Upper lobe of left lung (tissue), 4 donors: ENCODE measurements at regions not wholly inside any gene's neighbourhood (a gene's known extent, or its start where the extent isn't known, plus 50 kb on each side); places are given as distances from the start of the nearest gene placed in this dataset.

Experiments
- EP300 ChIP-seq, 4 donors: sonication (generic); formaldehyde crosslinking; IDR thresholded peaks; one replicate each; pipeline ENCODE4 v1.5.1; 2017; ENCODE audit warnings: antibody characterized with exemption in 4 of 4, control low read depth in 2 of 4
- POLR2A ChIP-seq, 4 donors: fragments of 450-650 bp; IDR thresholded peaks; one replicate each; pipeline ENCODE4 v1.5.1; 2016 to 2017; ENCODE audit warnings: antibody characterized with exemption in 4 of 4, mild to moderate bottlenecking in 2 of 4
- POLR2AphosphoS5 ChIP-seq, 2 donors: sonication (generic); formaldehyde crosslinking; IDR thresholded peaks; one replicate each; pipeline ENCODE4 v1.5.1; 2017; ENCODE audit warnings: antibody characterized with exemption in 2 of 2
- TF ChIP-seq, protein P1 (sequence below), 6 experiments: fragments of 450-650 bp in 4 of 6; fragments of 200-600 bp in 2 of 6; sonication (generic) in 2 of 6; IDR thresholded peaks; one replicate each; pipeline ENCODE4 v1.5.1; 2016 to 2019; ENCODE audit warnings: antibody characterized with exemption in 6 of 6

DNA sequence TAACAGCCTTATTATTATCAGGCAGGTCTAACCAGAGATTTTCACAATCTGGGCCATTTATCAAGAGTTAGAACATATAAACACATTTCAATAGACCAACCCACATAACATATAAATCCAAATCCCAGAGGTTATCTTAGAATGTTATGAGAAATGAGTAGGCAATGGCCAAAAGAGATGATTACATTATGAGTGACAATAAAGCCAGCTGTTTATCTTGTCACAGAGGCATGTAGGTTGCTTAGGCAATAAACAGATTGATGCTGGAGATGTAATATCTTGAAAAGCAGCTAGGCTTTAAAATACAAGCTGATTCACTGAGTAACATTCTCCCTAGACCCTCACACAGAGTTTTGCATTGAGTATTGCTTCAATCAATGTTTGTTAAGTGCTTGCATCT, 148.5 kb upstream of the SESN3 start:
- TF ChIP-seq, protein P1, sequence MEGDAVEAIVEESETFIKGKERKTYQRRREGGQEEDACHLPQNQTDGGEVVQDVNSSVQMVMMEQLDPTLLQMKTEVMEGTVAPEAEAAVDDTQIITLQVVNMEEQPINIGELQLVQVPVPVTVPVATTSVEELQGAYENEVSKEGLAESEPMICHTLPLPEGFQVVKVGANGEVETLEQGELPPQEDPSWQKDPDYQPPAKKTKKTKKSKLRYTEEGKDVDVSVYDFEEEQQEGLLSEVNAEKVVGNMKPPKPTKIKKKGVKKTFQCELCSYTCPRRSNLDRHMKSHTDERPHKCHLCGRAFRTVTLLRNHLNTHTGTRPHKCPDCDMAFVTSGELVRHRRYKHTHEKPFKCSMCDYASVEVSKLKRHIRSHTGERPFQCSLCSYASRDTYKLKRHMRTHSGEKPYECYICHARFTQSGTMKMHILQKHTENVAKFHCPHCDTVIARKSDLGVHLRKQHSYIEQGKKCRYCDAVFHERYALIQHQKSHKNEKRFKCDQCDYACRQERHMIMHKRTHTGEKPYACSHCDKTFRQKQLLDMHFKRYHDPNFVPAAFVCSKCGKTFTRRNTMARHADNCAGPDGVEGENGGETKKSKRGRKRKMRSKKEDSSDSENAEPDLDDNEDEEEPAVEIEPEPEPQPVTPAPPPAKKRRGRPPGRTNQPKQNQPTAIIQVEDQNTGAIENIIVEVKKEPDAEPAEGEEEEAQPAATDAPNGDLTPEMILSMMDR (IDR thresholded peaks at IDR 0.05): no peak
- no peak for TF ChIP-seq POLR2A (IDR thresholded peaks at IDR 0.05)
- TF ChIP-seq EP300 (IDR thresholded peaks at IDR 0.05): no peak
- TF ChIP-seq POLR2AphosphoS5 (IDR thresholded peaks at IDR 0.05): no peak
